Hippocampal formation (tissue), 2 donors: ENCODE measurements at regions not wholly inside any gene's neighbourhood (a gene's known extent, or its start where the extent isn't known, plus 50 kb on each side); places are given as distances from the start of the nearest gene placed in this dataset.
A peak's percentile ranks its signal among the peaks of the same experiment; 100 is the strongest.
"Not testable (repeated sequence)": the region's sequence is repeated elsewhere in the genome, so short reads cannot be mapped to it uniquely, and the experiment has no call there.

Source experiments
- DNase-seq, 2 donors: peaks; one replicate each; lab custom pipeline; 2025; lab: John Stamatoyannopoulos, UW

- DNase-seq: no peak
Measured at GRCh38 chr14:46433381-46433780, 218.2 kb downstream of the RPL10L start.

- no peak for DNase-seq
Measured at GRCh38 chr14:46432516-46432915, 219.1 kb downstream of the RPL10L start.

GRCh38 chr14:46417066-46417465, 234.5 kb downstream of the RPL10L start:
- DNase-seq: no peak

GRCh38 chr14:46404865-46405811, 246.4 kb downstream of the RPL10L start:
- DNase-seq: peak in 1 of 2 donors; percentile 1

- not testable (repeated sequence) for DNase-seq
Measured at GRCh38 chr14:46402001-46402690, 249.4 kb downstream of the RPL10L start.

- DNase-seq: no peak
Measured at GRCh38 chr14:46401066-46401465, 250.5 kb downstream of the RPL10L start.

- DNase-seq: no peak
Measured at GRCh38 chr14:46399049-46399448, 252.5 kb downstream of the RPL10L start.

- no peak for DNase-seq
Measured at GRCh38 chr14:46384611-46385010, 267.0 kb downstream of the RPL10L start.

GRCh38 chr14:46381674-46382073, 269.9 kb downstream of the RPL10L start:
- no peak for DNase-seq

GRCh38 chr14:46378248-46378647, 273.3 kb downstream of the RPL10L start:
- no peak for DNase-seq

GRCh38 chr14:46377305-46377704, 274.3 kb downstream of the RPL10L start:
- no peak for DNase-seq

- no peak for DNase-seq
Measured at GRCh38 chr14:46369391-46369790, 282.2 kb downstream of the RPL10L start.

- DNase-seq: no peak
Measured at GRCh38 chr14:46368275-46368674, 283.3 kb downstream of the RPL10L start.

GRCh38 chr14:46352844-46353243, 298.7 kb downstream of the RPL10L start:
- DNase-seq: no peak

GRCh38 chr14:46344327-46344937, 307.1 kb downstream of the RPL10L start:
- no peak for DNase-seq

- no peak for DNase-seq
Measured at GRCh38 chr14:46325777-46326176, 325.8 kb downstream of the RPL10L start.

GRCh38 chr14:46325157-46325556, 326.4 kb downstream of the RPL10L start:
- DNase-seq: no peak

GRCh38 chr14:46323404-46323762, 328.2 kb downstream of the RPL10L start:
- DNase-seq: no peak

- no peak for DNase-seq
Measured at GRCh38 chr14:46322730-46323403, 328.7 kb downstream of the RPL10L start.

GRCh38 chr14:46322076-46322475, 329.5 kb downstream of the RPL10L start:
- DNase-seq: no peak

- no peak for DNase-seq
Measured at GRCh38 chr14:46306267-46306666, 345.3 kb downstream of the RPL10L start.

- no peak for DNase-seq
Measured at GRCh38 chr14:46300765-46301164, 350.8 kb downstream of the RPL10L start.
